Stimulated activated naive CD8-positive, alpha-beta T cell treated with anti-CD3 and anti-CD28 coated beads, Interleukin-15, amount 100 ng/mL, for 72 hours (primary cell): ENCODE measurements at regions not wholly inside any gene's neighbourhood (a gene's known extent, or its start where the extent isn't known, plus 50 kb on each side); places are given as distances from the start of the nearest gene placed in this dataset.
A peak's percentile ranks its signal among the peaks of the same experiment; 100 is the strongest.
"Not testable (repeated sequence)": the region's sequence is repeated elsewhere in the genome, so short reads cannot be mapped to it uniquely, and the experiment has no call there.

ENCODE experiments used
- ATAC-seq: fragments of 150-1000 bp; cut with Tn5 transposase; 2 replicates; pipeline ENCODE4 v1.10.0; 2021; ENCODE audit warnings: mild to moderate bottlenecking, moderate library complexity
- DNase-seq, 2 donors: peaks; one replicate each; pipeline ENCODE4 v3.0.0; 2021 to 2022
- H3K27ac Mint-ChIP-seq, 2 donors: one replicate each; pipeline ENCODE4 v1.8.0; 2022; ENCODE audit warnings: mild to moderate bottlenecking in 2 of 2, mixed read lengths in 2 of 2, moderate library complexity in 2 of 2
- H3K27me3 Mint-ChIP-seq: one replicate; pipeline ENCODE4 v1.8.0; 2022; ENCODE audit warnings: mixed read lengths
- H3K4me1 Mint-ChIP-seq: one replicate; pipeline ENCODE4 v1.8.0; 2022; ENCODE audit warnings: mild to moderate bottlenecking, mixed read lengths
- H3K4me3 Mint-ChIP-seq, 2 donors: one replicate each; pipeline ENCODE4 v1.8.0; 2022; ENCODE audit warnings: mild to moderate bottlenecking in 2 of 2, mixed read lengths in 2 of 2, moderate library complexity in 1 of 2
- H3K9me3 Mint-ChIP-seq, 2 donors: one replicate each; pipeline ENCODE4 v1.8.0; 2022; ENCODE audit warnings: mixed read lengths in 2 of 2

- Mint-ChIP-seq H3K9me3 (no peaks in the 10 kb centered on the region), H3K4me1 (no peaks in the 10 kb centered on the region), H3K27ac (no peak overlapping the region), H3K4me3 (no peak overlapping the region), H3K27me3 (peaks cover 63% of the 10 kb centered on the region)
- ATAC-seq (no peak), DNase-seq (no peak)
Observed at GRCh38 chr2:111522231-111522768, 361.7 kb downstream of the ANAPC1 start.

GRCh38 chr2:111523009-111523408 lies 361.0 kb downstream of the ANAPC1 start:
- DNase-seq (no peak), ATAC-seq (no peak)
- no peaks in the 10 kb centered on the region for H3K9me3 Mint-ChIP-seq
- no peak overlapping the region for H3K4me3 Mint-ChIP-seq
- no peaks in the 10 kb centered on the region for H3K4me1 Mint-ChIP-seq
- H3K27ac Mint-ChIP-seq: no peak overlapping the region
- peaks cover 58% of the 10 kb centered on the region for H3K27me3 Mint-ChIP-seq

- H3K27me3 Mint-ChIP-seq: peaks cover 43% of the 10 kb centered on the region
- H3K27ac Mint-ChIP-seq, ATAC-seq, H3K9me3 Mint-ChIP-seq, H3K4me1 Mint-ChIP-seq, H3K4me3 Mint-ChIP-seq, DNase-seq: not testable (repeated sequence)
Observed at GRCh38 chr2:111525026-111525425, 359.0 kb downstream of the ANAPC1 start.

- peaks cover 31% of the 10 kb centered on the region for H3K27me3 Mint-ChIP-seq
- ATAC-seq, H3K27ac Mint-ChIP-seq, DNase-seq, H3K4me1 Mint-ChIP-seq, H3K9me3 Mint-ChIP-seq, H3K4me3 Mint-ChIP-seq: not testable (repeated sequence)
Observed at GRCh38 chr2:111526041-111526639, 357.9 kb downstream of the ANAPC1 start.

- not testable (repeated sequence) for DNase-seq, H3K4me3 Mint-ChIP-seq, H3K27ac Mint-ChIP-seq, H3K9me3 Mint-ChIP-seq, H3K4me1 Mint-ChIP-seq
- peak; percentile 86 for ATAC-seq
- peaks cover 15% of the 10 kb centered on the region for H3K27me3 Mint-ChIP-seq
Observed at GRCh38 chr2:111527707-111528400, 356.1 kb downstream of the ANAPC1 start.

GRCh38 chr2:111529022-111529421 lies 355.0 kb downstream of the ANAPC1 start:
- not testable (repeated sequence) for H3K27ac Mint-ChIP-seq, DNase-seq

GRCh38 chr2:111530239-111530965 lies 353.6 kb downstream of the ANAPC1 start:
- H3K9me3 Mint-ChIP-seq, H3K4me3 Mint-ChIP-seq, DNase-seq, H3K27ac Mint-ChIP-seq, H3K27me3 Mint-ChIP-seq, ATAC-seq: not testable (repeated sequence)
- H3K4me1 Mint-ChIP-seq: peaks cover 16% of the 10 kb centered on the region

More at GRCh38 chr2:111529022-111529421, 355.0 kb downstream of the ANAPC1 start:
- H3K9me3 Mint-ChIP-seq, ATAC-seq, H3K27me3 Mint-ChIP-seq, H3K4me3 Mint-ChIP-seq, H3K4me1 Mint-ChIP-seq: not testable (repeated sequence)

- ATAC-seq: peak; percentile 74
- H3K27ac Mint-ChIP-seq, H3K4me3 Mint-ChIP-seq: not testable (repeated sequence)
Observed at GRCh38 chr2:111532682-111533556, 351.1 kb downstream of the ANAPC1 start.

GRCh38 chr2:111533557-111534247 lies 350.3 kb downstream of the ANAPC1 start:
- DNase-seq, H3K9me3 Mint-ChIP-seq, H3K27ac Mint-ChIP-seq: not testable (repeated sequence)
- peaks cover 30% of the 10 kb centered on the region for H3K27me3 Mint-ChIP-seq
- peak; percentile 85 for ATAC-seq
- H3K4me3 Mint-ChIP-seq: peak overlapping the region in 1 of 2 donors; percentile 61
- peaks cover 24% of the 10 kb centered on the region for H3K4me1 Mint-ChIP-seq

More at GRCh38 chr2:111532682-111533556, 351.1 kb downstream of the ANAPC1 start:
- peak; percentile 13 to 25 for DNase-seq
- Mint-ChIP-seq H3K4me1 (peaks cover 24% of the 10 kb centered on the region), H3K27me3 (peaks cover 30% of the 10 kb centered on the region)
- H3K9me3 Mint-ChIP-seq: not testable (repeated sequence)

GRCh38 chr2:111534910-111535352 lies 349.1 kb downstream of the ANAPC1 start:
- no peak overlapping the region for H3K4me3 Mint-ChIP-seq
- peaks cover 24% of the 10 kb centered on the region for H3K4me1 Mint-ChIP-seq
- H3K27ac Mint-ChIP-seq: no peak overlapping the region
- DNase-seq (no peak), ATAC-seq (no peak)
- H3K27me3 Mint-ChIP-seq: peaks cover 30% of the 10 kb centered on the region
- H3K9me3 Mint-ChIP-seq: no peaks in the 10 kb centered on the region

GRCh38 chr2:111535404-111535803 lies 348.6 kb downstream of the ANAPC1 start:
- Mint-ChIP-seq H3K9me3 (no peaks in the 10 kb centered on the region), H3K4me3 (no peak overlapping the region), H3K27ac (no peak overlapping the region), H3K4me1 (peaks cover 24% of the 10 kb centered on the region), H3K27me3 (peaks cover 30% of the 10 kb centered on the region)
- ATAC-seq (no peak), DNase-seq (no peak)

GRCh38 chr2:111537078-111537655 lies 346.8 kb downstream of the ANAPC1 start:
- DNase-seq: peak in 1 of 2 donors; percentile 38
- Mint-ChIP-seq H3K4me3 (no peak overlapping the region), H3K9me3 (no peaks in the 10 kb centered on the region), H3K4me1 (peaks cover 24% of the 10 kb centered on the region), H3K27ac (no peak overlapping the region), H3K27me3 (peaks cover 30% of the 10 kb centered on the region)
- ATAC-seq: peak; percentile 26

- H3K27ac Mint-ChIP-seq, H3K9me3 Mint-ChIP-seq, ATAC-seq, DNase-seq, H3K4me3 Mint-ChIP-seq: not testable (repeated sequence)
- Mint-ChIP-seq H3K27me3 (peaks cover 25% of the 10 kb centered on the region), H3K4me1 (peaks cover 12% of the 10 kb centered on the region)
Observed at GRCh38 chr2:111539991-111540390, 344.0 kb downstream of the ANAPC1 start.

GRCh38 chr2:111542120-111542774 lies 341.7 kb downstream of the ANAPC1 start:
- not testable (repeated sequence) for H3K4me3 Mint-ChIP-seq, H3K4me1 Mint-ChIP-seq, DNase-seq, ATAC-seq, H3K9me3 Mint-ChIP-seq, H3K27ac Mint-ChIP-seq, H3K27me3 Mint-ChIP-seq
